ENCODE measurements at regions not wholly inside any gene's neighbourhood (a gene's known extent, or its start where the extent isn't known, plus 50 kb on each side); places are given as distances from the start of the nearest gene placed in this dataset.
"Not testable (repeated sequence)": the region's sequence is repeated elsewhere in the genome, so short reads cannot be mapped to it uniquely, and the experiment has no call there.

DNA sequence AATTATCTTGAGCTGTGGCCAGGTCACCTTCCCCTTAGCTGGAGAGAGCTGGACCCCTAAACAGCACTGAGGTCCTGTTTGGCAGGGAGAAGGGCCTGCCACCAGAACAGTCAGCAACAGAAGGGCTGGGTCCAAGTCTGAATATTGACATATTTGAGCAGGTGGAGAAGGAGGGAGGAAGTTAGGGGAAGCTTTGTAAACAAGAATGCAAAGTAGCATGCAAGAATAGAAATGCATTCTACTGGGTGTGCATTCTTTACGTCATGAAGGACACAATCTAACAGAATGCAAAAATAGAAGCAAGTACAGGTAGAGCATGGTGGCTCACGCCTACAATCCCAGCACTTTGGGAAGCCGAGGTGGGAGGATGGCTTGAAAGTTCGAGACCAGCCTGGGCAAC, 100.5 kb downstream of the QRSL1 start:
- no peak overlapping the region for H3K4me3 ChIP-seq (ENCODE audit: low read depth, poor library complexity, severe bottlenecking)
- intact Hi-C loops (cut with DNase I; ENCODE audit: low total_unique reads): no loop called here
- DNase-seq (ENCODE audit: low spot score in 2 of 2): no peak
- 82 to 90% methylated on average over 4 of the region's 4 CpGs for WGBS, 2 donors
- TF ChIP-seq, protein P1, sequence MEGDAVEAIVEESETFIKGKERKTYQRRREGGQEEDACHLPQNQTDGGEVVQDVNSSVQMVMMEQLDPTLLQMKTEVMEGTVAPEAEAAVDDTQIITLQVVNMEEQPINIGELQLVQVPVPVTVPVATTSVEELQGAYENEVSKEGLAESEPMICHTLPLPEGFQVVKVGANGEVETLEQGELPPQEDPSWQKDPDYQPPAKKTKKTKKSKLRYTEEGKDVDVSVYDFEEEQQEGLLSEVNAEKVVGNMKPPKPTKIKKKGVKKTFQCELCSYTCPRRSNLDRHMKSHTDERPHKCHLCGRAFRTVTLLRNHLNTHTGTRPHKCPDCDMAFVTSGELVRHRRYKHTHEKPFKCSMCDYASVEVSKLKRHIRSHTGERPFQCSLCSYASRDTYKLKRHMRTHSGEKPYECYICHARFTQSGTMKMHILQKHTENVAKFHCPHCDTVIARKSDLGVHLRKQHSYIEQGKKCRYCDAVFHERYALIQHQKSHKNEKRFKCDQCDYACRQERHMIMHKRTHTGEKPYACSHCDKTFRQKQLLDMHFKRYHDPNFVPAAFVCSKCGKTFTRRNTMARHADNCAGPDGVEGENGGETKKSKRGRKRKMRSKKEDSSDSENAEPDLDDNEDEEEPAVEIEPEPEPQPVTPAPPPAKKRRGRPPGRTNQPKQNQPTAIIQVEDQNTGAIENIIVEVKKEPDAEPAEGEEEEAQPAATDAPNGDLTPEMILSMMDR (IDR thresholded peaks at IDR 0.05): no peak
- TF ChIP-seq POLR2A (IDR thresholded peaks at IDR 0.05): no peak

DNA sequence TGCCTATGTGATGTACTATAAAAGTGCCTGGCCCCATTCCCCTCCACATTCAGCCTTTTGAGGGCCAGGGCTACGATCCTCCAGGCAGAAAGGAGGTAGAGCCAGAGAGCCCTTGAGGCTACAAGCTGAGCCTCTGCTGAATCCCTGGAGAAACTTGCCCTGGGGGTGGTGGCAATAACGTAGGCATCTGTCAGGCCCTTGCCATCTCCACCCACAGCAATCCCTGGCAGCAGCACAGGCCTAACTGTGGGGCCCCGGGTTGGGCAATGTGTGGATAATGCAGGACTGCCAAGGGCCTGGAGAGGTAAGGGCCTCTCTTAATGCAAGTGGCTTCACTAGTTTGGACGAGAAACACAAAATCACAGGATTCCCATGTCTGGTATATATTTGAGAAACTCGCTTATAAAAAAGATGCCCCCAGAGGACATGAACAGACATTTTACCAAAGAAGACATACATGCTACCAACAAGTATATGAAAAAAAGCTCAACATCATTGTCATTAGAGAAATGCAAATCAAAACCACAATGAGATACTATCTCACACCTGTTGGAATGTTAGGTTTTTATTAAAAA, 99.0 kb downstream of the QRSL1 start:
- WGBS, 2 donors: 65 to 69% methylated on average over 5 of the region's 5 CpGs
- no peak for DNase-seq (ENCODE audit: low spot score in 2 of 2)
- TF ChIP-seq, protein P1 (IDR thresholded peaks at IDR 0.05): no peak
- no peak for TF ChIP-seq POLR2A (IDR thresholded peaks at IDR 0.05)
- no peak overlapping the region for H3K4me3 ChIP-seq (ENCODE audit: low read depth, poor library complexity, severe bottlenecking)
- intact Hi-C loops (cut with DNase I; ENCODE audit: low total_unique reads): no loop called here

DNA sequence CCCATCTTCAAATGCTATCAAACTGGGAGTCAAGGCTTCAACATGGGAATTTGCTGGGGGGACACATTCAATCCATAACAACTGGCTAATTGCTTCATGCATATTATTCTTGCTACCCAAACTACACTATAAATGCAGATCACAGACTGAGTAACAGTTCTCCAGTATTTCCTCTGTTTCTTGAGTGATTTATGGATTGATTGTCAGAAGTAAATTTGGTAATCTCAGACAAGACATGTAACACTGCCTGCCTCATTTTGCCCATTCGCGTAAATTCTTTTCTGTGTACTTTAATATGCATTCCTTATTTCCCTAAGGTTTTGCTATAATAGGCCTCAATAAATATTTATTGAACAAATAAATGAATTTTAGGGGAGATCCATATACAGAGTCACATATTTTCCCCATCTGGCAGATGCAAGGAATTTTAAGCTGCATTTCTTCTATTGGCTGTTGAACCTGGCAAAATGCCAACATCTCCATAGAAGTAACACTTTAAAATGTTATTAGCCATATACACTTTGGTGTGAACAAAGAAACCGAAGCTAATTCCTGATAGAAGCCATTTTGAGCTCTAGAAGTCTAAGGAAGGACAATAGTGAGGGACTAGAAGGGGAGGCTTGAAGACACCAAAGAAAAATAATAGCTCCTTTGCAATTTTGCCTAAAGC, 98.2 kb downstream of the QRSL1 start:
- intact Hi-C loops (cut with DNase I; ENCODE audit: low total_unique reads): no loop called here
- TF ChIP-seq, protein P1 (IDR thresholded peaks at IDR 0.05): no peak
- TF ChIP-seq POLR2A (IDR thresholded peaks at IDR 0.05): no peak
- 71 to 76% methylated on average over 3 of the region's 3 CpGs for WGBS, 2 donors
- H3K4me3 ChIP-seq (ENCODE audit: low read depth, poor library complexity, severe bottlenecking): no peak overlapping the region
- DNase-seq (ENCODE audit: low spot score in 2 of 2): no peak

DNA sequence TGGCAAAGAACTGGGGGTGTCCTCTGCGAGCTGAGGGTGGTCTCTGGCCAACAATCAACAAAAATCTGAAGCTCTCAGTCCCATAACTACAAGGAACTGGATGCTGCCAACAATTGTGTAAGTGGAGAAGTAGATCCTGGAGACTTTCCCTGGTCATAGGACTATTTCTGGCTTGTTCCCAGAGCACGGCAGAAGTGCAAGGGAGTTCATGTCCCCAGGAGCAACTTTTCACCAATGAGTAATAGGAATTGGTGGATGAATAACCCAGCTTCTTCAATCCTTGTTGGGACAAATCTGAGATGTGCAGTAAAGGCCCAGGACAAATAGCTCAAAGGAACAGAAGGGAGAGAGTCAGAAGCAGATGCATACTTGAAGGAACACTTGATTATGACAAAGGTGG, 95.5 kb downstream of the QRSL1 start:
- 38 to 43% methylated on average over 2 of the region's 2 CpGs for WGBS, 2 donors
- no peak for DNase-seq (ENCODE audit: low spot score in 2 of 2)
- no peak for TF ChIP-seq POLR2A (IDR thresholded peaks at IDR 0.05)
- TF ChIP-seq, protein P1 (IDR thresholded peaks at IDR 0.05): no peak
- H3K4me3 ChIP-seq (ENCODE audit: low read depth, poor library complexity, severe bottlenecking): no peak overlapping the region
- intact Hi-C loops (cut with DNase I; ENCODE audit: low total_unique reads): no loop called here

DNA sequence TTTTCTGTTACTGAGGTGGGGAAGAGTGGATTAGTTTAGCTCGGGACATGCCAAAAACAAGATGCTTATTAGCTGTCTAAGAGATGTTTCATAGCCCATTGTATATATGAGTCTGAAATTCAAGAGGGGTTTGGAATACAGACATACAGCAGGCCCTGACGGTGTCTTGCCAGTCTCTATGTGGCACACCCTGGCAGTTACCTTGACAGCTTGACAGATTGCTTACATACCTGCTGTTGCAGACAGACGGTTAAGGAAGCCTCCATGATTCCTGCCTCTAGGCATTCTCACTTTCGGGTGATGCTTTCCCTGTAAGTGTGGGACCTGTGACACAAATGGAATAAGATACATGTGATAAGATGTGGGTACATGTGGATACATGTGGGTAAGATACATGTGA, 95.0 kb downstream of the QRSL1 start:
- H3K4me3 ChIP-seq (ENCODE audit: low read depth, poor library complexity, severe bottlenecking): no peak overlapping the region
- intact Hi-C loops (cut with DNase I; ENCODE audit: low total_unique reads): no loop called here
- TF ChIP-seq POLR2A (IDR thresholded peaks at IDR 0.05): no peak
- TF ChIP-seq, protein P1 (IDR thresholded peaks at IDR 0.05): no peak
- no peak for DNase-seq (ENCODE audit: low spot score in 2 of 2)
- WGBS, 2 donors: 46 to 53% methylated on average over 4 of the region's 4 CpGs

DNA sequence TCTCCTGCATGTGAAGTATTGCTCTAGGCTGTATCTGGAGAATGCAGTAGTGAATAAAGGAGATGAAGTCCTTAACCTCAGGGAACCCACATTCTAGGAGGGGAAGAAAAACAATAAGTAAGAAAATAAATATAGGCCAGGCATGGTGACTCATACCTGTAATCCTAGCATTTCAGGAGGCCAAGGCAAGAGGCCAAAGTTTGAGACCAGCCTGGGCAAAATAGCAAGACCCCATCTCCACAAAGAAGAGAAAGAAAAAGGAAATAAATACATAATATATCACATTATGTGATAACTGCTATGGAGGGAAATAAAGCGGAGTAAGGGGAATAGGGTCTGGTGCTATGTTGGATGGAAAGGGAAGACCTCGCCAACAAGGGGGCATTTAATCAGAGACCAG, 94.0 kb downstream of the QRSL1 start:
- intact Hi-C loops (cut with DNase I; ENCODE audit: low total_unique reads); DNase-seq (ENCODE audit: low spot score in 2 of 2); H3K4me3 ChIP-seq (ENCODE audit: low read depth, poor library complexity, severe bottlenecking): not testable (repeated sequence)
- 94 to 98% methylated on average over 2 of the region's 2 CpGs for WGBS, 2 donors

DNA sequence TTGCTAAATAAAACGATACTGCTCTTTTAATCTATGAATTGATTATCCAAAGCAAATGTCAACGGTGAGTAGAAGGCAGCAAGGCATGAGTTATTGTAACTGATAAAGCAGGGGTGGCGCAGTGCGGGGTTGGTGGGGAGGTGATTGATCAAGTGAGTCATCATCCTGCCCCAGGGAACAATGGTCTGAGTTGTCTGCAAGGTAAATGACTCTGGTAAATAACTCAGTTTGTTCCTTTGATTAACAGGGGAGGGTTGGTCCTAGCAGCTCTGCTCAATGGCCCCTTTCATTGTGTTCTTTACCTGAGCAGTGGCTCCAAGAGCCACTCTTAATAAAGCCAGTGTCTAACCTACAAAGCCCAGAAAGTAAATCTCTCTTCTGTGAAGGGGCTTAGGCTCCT, 91.8 kb downstream of the QRSL1 start:
- intact Hi-C loops (cut with DNase I; ENCODE audit: low total_unique reads); DNase-seq (ENCODE audit: low spot score in 2 of 2): not testable (repeated sequence)
- 80 to 82% methylated on average over 4 of the region's 4 CpGs for WGBS, 2 donors

More for the DNA sequence above, 91.8 kb downstream of the QRSL1 start:
- not testable (repeated sequence) for H3K4me3 ChIP-seq (ENCODE audit: low read depth, poor library complexity, severe bottlenecking)

All from lower leg skin (tissue), 4 donors.